Uterus (tissue), 3 donors: ENCODE measurements at regions not wholly inside any gene's neighbourhood (a gene's known extent, or its start where the extent isn't known, plus 50 kb on each side); places are given as distances from the start of the nearest gene placed in this dataset.

ENCODE experiments used
- DNase-seq, 2 donors: peaks; one replicate each; pipeline ENCODE4 v3.0.0-alpha.2; 2019 to 2020
- H3K27ac ChIP-seq, 2 donors: fragments of 200-600 bp; sonication (generic); 1 replicate in 1 of 2; 2 replicates in 1 of 2; pipeline ENCODE4 v1.5.1; 2016 to 2018
- H3K27me3 ChIP-seq, 2 donors: fragments of 200-600 bp; sonication (generic); one replicate each; pipeline ENCODE4 v1.5.1; 2018 to 2019; ENCODE audit warnings: control low read depth in 1 of 2
- H3K36me3 ChIP-seq, 2 donors: fragments of 200-600 bp; sonication (generic); one replicate each; pipeline ENCODE4 v1.5.1; 2019; ENCODE audit warnings: control low read depth in 1 of 2
- H3K4me1 ChIP-seq, 2 donors: fragments of 200-600 bp; sonication (generic); one replicate each; pipeline ENCODE4 v1.5.1; 2018 to 2019; ENCODE audit warnings: control low read depth in 1 of 2
- H3K4me3 ChIP-seq, 2 donors: fragments of 200-600 bp; sonication (generic); 1 replicate in 1 of 2; 2 replicates in 1 of 2; pipeline ENCODE4 v1.5.1; 2018 to 2019; ENCODE audit warnings: mild to moderate bottlenecking in 1 of 2
- H3K9me3 ChIP-seq, 2 donors: fragments of 200-600 bp; sonication (generic); one replicate each; pipeline ENCODE4 v1.5.1; 2019; ENCODE audit warnings: control low read depth in 1 of 2
- CTCF ChIP-seq, 4 experiments: fragments of 200-600 bp in 2 of 4; fragments of 450-650 bp in 2 of 4; sonication (generic) in 2 of 4; IDR thresholded peaks; one replicate each; pipeline ENCODE4 v1.5.1; 2016 to 2019; ENCODE audit warnings: antibody characterized with exemption in 4 of 4, mild to moderate bottlenecking in 2 of 4, moderate library complexity in 1 of 4
- POLR2A ChIP-seq, 2 donors: fragments of 450-650 bp; IDR thresholded peaks; one replicate each; pipeline ENCODE4 v1.6.1; 2016; ENCODE audit warnings: antibody characterized with exemption in 2 of 2, mild to moderate bottlenecking in 1 of 2, moderate library complexity in 1 of 2
- intact Hi-C: fragments of 100-400 bp; cut with DNase I; formaldehyde crosslinking; loops from one replicate; pipeline ENCODE4 v1.15.1; 2023; ENCODE audit warnings: low total_unique reads
- donor health status: DM: yes; HTN: yes; CAD: no.

- H3K4me1 ChIP-seq, result no peaks in the 10 kb centered on the region
- no peak overlapping the region for H3K4me3 ChIP-seq
- intact Hi-C loops, result no loop called here
These were observed 174.5 kb upstream of the RUNX1 start for GRCh38 chr21:35223480-35224156.

GRCh38 chr21:35222541-35222941 is 173.4 kb upstream of the RUNX1 start:
- no peak overlapping the region for H3K4me3 ChIP-seq
- H3K27me3 ChIP-seq, result no peaks in the 10 kb centered on the region
- no peaks in the 10 kb centered on the region for H3K9me3 ChIP-seq
- no peaks in the 10 kb centered on the region for H3K36me3 ChIP-seq
- DNase-seq, result no peak
- no peak overlapping the region for H3K27ac ChIP-seq
- no peaks in the 10 kb centered on the region for H3K4me1 ChIP-seq
- TF ChIP-seq POLR2A (IDR thresholded peaks at IDR 0.05) (no peak), CTCF (IDR thresholded peaks at IDR 0.05) (no peak)
- intact Hi-C loops, result no loop called here

More at GRCh38 chr21:35223480-35224156, 174.5 kb upstream of the RUNX1 start:
- H3K27ac ChIP-seq, result no peak overlapping the region
- H3K36me3 ChIP-seq, result no peaks in the 10 kb centered on the region
- DNase-seq, result no peak
- TF ChIP-seq POLR2A (IDR thresholded peaks at IDR 0.05) (no peak), CTCF (IDR thresholded peaks at IDR 0.05) (no peak)
- no peaks in the 10 kb centered on the region for H3K9me3 ChIP-seq
- no peaks in the 10 kb centered on the region for H3K27me3 ChIP-seq

- Histone ChIP-seq H3K27ac (no peak overlapping the region), H3K36me3 (no peaks in the 10 kb centered on the region), H3K27me3 (no peaks in the 10 kb centered on the region), H3K4me3 (no peak overlapping the region), H3K9me3 (no peaks in the 10 kb centered on the region), H3K4me1 (no peaks in the 10 kb centered on the region)
- intact Hi-C loops, result no loop called here
- no peak for DNase-seq
- TF ChIP-seq POLR2A (IDR thresholded peaks at IDR 0.05) (no peak), CTCF (IDR thresholded peaks at IDR 0.05) (no peak)
These were observed 172.9 kb upstream of the RUNX1 start for GRCh38 chr21:35222021-35222420.

- Histone ChIP-seq H3K9me3 (no peaks in the 10 kb centered on the region), H3K4me3 (no peak overlapping the region), H3K36me3 (no peaks in the 10 kb centered on the region), H3K27me3 (no peaks in the 10 kb centered on the region), H3K4me1 (no peaks in the 10 kb centered on the region), H3K27ac (no peak overlapping the region)
- no peak for TF ChIP-seq CTCF (IDR thresholded peaks at IDR 0.05)
- no peak for TF ChIP-seq POLR2A (IDR thresholded peaks at IDR 0.05)
- intact Hi-C loops, result no loop called here
- DNase-seq, result no peak
These were observed 171.2 kb upstream of the RUNX1 start for GRCh38 chr21:35220301-35220700.

GRCh38 chr21:35219719-35220118 is 170.6 kb upstream of the RUNX1 start:
- no peak for DNase-seq
- intact Hi-C loops, result no loop called here
- no peaks in the 10 kb centered on the region for H3K4me1 ChIP-seq
- no peaks in the 10 kb centered on the region for H3K36me3 ChIP-seq
- no peak overlapping the region for H3K27ac ChIP-seq
- H3K9me3 ChIP-seq, result no peaks in the 10 kb centered on the region
- no peaks in the 10 kb centered on the region for H3K27me3 ChIP-seq
- TF ChIP-seq POLR2A (IDR thresholded peaks at IDR 0.05), result no peak
- TF ChIP-seq CTCF (IDR thresholded peaks at IDR 0.05), result no peak
- H3K4me3 ChIP-seq, result no peak overlapping the region
